Kidney (tissue), 13 donors: ENCODE measurements at regions not wholly inside any gene's neighbourhood (a gene's known extent, or its start where the extent isn't known, plus 50 kb on each side); places are given as distances from the start of the nearest gene placed in this dataset.

Experiments used
- DNase-seq, 5 donors: peaks; one replicate each; pipeline ENCODE4 v3.0.0-alpha.2; 2013 to 2020
- FAIRE-seq: peaks from 2 replicates; lab custom pipeline; 2012; peaks lifted over from hg19 to GRCh38; lab: Jason Lieb, UNC
- H3K27ac ChIP-seq, 2 donors: one replicate each; pipeline ENCODE4 v1.7.0; 2013; ENCODE audit warnings: low read depth in 2 of 2, low read length in 2 of 2, inconsistent platforms in 1 of 2
- H3K27me3 ChIP-seq: one replicate; pipeline ENCODE4 v1.7.1; 2013; ENCODE audit warnings: low read length, inconsistent platforms; ENCODE audit not compliant: control insufficient read depth, insufficient read depth
- H3K36me3 ChIP-seq, 3 donors: one replicate each; pipeline versions ENCODE4 v1.7.0 to v1.7.1; 2013; ENCODE audit warnings: low read length in 3 of 3, control low read depth in 1 of 3, inconsistent platforms in 1 of 3; ENCODE audit not compliant: insufficient read depth in 3 of 3, control insufficient read depth in 2 of 3
- H3K4me1 ChIP-seq, 3 donors: one replicate each; pipeline versions ENCODE4 v1.7.0 to v1.7.1; 2013; ENCODE audit warnings: low read length in 3 of 3, inconsistent platforms in 1 of 3, low read depth in 1 of 3; ENCODE audit not compliant: control insufficient read depth in 2 of 3, insufficient read depth in 2 of 3
- H3K4me3 ChIP-seq, 3 donors: one replicate each; pipeline versions ENCODE4 v1.7.0 to v1.8.1; 2013; ENCODE audit warnings: low read length in 3 of 3, control low read depth in 1 of 3, inconsistent platforms in 1 of 3
- H3K9ac ChIP-seq, 3 donors: one replicate each; pipeline versions ENCODE4 v1.7.0 to v1.7.1; 2013; ENCODE audit warnings: low read length in 3 of 3, control low read depth in 1 of 3, inconsistent platforms in 1 of 3
- H3K9me3 ChIP-seq, 3 donors: one replicate each; pipeline versions ENCODE4 v1.7.0 to v1.7.1; 2013; ENCODE audit warnings: low read length in 3 of 3, control low read depth in 1 of 3, inconsistent platforms in 1 of 3; ENCODE audit not compliant: control insufficient read depth in 2 of 3, insufficient read depth in 1 of 3
- intact Hi-C: fragments of 100-400 bp; cut with DNase I; formaldehyde crosslinking; loops from one replicate; pipeline ENCODE4 v1.11.1; 2022
- TF ChIP-seq, protein P1 (sequence below): IDR thresholded peaks from 3 replicates; pipeline ENCODE4 v1.5.1; 2012; ENCODE audit warnings: mild to moderate bottlenecking, moderate library complexity, borderline replicate concordance; ENCODE audit not compliant: insufficient read depth; ENCODE audit errors: extremely low read depth
- donor health status: control.
- donor health status: control.
- donor health status: control.
- donor health status: control.
- donor health status: control.
- donor health status: DM: yes; HTN: yes; CAD: no.
- donor health status: Normal renal cell carcinoma (clear cell type).

DNA sequence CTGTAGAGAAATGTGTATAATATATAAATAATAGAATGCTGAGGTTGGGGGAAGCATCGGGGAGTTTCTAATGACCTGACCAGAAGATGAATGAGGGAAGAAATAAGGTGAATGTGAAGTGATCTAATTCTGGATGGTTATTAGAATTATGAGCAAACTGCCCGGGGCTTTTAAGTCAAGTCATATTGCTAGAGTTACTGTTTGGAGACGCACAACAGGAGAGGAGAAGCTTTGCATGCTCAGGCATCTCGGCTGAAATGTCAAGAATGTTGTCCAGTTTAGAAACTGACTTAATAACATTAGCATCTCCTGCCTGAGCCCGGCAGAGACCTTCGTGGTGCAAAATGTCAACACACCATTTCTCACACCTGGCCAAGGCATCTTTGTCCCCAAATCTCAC lies 119.1 kb downstream of the RRAGC start:
- H3K27me3 ChIP-seq: no peaks in the 10 kb centered on the region
- no peak overlapping the region for H3K4me3 ChIP-seq
- H3K36me3 ChIP-seq: no peaks in the 10 kb centered on the region
- DNase-seq: peak in 1 of 5 donors; percentile 11
- no peak for FAIRE-seq
- TF ChIP-seq, protein P1, sequence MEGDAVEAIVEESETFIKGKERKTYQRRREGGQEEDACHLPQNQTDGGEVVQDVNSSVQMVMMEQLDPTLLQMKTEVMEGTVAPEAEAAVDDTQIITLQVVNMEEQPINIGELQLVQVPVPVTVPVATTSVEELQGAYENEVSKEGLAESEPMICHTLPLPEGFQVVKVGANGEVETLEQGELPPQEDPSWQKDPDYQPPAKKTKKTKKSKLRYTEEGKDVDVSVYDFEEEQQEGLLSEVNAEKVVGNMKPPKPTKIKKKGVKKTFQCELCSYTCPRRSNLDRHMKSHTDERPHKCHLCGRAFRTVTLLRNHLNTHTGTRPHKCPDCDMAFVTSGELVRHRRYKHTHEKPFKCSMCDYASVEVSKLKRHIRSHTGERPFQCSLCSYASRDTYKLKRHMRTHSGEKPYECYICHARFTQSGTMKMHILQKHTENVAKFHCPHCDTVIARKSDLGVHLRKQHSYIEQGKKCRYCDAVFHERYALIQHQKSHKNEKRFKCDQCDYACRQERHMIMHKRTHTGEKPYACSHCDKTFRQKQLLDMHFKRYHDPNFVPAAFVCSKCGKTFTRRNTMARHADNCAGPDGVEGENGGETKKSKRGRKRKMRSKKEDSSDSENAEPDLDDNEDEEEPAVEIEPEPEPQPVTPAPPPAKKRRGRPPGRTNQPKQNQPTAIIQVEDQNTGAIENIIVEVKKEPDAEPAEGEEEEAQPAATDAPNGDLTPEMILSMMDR: no peak
- H3K4me1 ChIP-seq: no peaks in the 10 kb centered on the region
- intact Hi-C loops: no loop called here
- no peak overlapping the region for H3K9ac ChIP-seq
- H3K27ac ChIP-seq: no peak overlapping the region
- H3K9me3 ChIP-seq: no peaks in the 10 kb centered on the region

DNA sequence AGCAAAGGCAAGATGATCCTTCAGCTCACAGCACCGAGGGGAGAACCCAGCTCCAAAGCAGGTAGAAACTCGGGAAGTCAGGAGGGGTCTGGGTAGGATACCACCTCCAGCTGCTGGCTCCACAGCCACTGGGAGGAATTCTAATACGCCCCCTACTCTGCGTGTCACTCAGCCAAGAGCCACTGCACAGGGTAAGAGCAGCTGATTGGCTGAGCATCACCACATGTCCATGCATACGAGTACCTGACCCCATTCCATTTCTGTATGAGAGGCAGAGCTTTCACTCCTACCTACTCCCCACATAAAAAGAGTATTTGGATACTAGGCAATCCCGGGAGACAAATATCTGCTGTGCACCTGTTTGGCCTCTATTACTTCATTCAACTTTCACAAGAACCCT lies 121.4 kb downstream of the RRAGC start:
- H3K27ac ChIP-seq: no peak overlapping the region
- intact Hi-C loops: no loop called here
- no peak for FAIRE-seq

DNA sequence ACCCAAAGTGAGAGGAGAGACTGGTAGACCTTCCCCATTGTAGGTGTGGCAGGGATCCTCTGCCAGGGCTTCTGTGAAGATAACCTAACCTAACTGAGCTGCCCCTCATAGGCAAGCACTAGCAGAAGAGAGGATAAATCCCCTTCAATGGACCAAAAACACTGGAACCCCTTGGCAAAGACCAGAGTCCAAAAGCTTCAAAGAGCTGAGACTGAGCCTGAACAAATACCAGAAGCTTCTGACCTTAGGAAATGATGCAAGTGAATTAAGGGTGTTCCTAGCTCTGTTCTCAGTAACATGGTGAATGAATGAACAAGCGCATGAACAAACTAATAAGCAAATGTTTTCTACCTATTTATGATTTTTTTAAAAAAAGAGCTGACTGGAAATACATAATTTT lies 123.2 kb downstream of the RRAGC start:
- H3K9ac ChIP-seq: no peak overlapping the region
- DNase-seq: no peak
- H3K27me3 ChIP-seq: no peaks in the 10 kb centered on the region
- no peaks in the 10 kb centered on the region for H3K36me3 ChIP-seq
- TF ChIP-seq, protein P1: no peak
- no peak for FAIRE-seq
- intact Hi-C loops: no loop called here
- H3K27ac ChIP-seq: no peak overlapping the region
- no peaks in the 10 kb centered on the region for H3K9me3 ChIP-seq
- H3K4me3 ChIP-seq: no peak overlapping the region
- H3K4me1 ChIP-seq: no peaks in the 10 kb centered on the region

More for the DNA sequence above, 121.4 kb downstream of the RRAGC start:
- H3K4me3 ChIP-seq: no peak overlapping the region
- H3K36me3 ChIP-seq: no peaks in the 10 kb centered on the region
- no peak for DNase-seq
- H3K9me3 ChIP-seq: no peaks in the 10 kb centered on the region
- TF ChIP-seq, protein P1: no peak
- no peaks in the 10 kb centered on the region for H3K4me1 ChIP-seq
- no peaks in the 10 kb centered on the region for H3K27me3 ChIP-seq
- H3K9ac ChIP-seq: no peak overlapping the region

DNA sequence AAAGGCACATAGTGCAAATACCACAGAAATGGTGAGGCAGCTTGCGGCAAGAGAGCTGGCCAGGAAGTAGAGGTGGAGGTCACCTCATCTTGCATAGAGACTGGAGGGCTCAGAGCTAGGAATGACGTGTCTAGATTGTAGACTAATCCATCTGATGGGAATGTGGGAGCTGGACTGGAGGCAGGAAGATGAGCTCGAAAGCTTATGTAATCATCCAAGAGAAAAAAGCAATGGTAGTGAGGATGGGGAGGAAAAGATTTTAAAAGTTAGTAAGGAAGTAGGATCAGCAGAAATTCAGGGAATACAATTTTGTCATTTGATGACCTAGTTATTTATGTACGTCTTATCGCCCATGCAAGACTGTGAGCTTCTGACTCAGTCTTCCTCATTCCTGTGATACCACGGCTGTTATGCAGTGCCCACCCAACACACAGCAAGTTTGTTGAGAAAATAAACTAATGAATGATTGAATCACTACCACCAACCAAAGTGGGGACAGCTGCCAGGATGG lies 123.9 kb downstream of the RRAGC start:
- no peaks in the 10 kb centered on the region for H3K36me3 ChIP-seq
- no peaks in the 10 kb centered on the region for H3K27me3 ChIP-seq
- FAIRE-seq: no peak
- no peak overlapping the region for H3K27ac ChIP-seq
- no peaks in the 10 kb centered on the region for H3K4me1 ChIP-seq
- intact Hi-C loops: no loop called here
- TF ChIP-seq, protein P1: no peak
- DNase-seq: no peak
- no peak overlapping the region for H3K9ac ChIP-seq
- H3K9me3 ChIP-seq: no peaks in the 10 kb centered on the region
- no peak overlapping the region for H3K4me3 ChIP-seq
